ENCODE measurements at regions not wholly inside any gene's neighbourhood (a gene's known extent, or its start where the extent isn't known, plus 50 kb on each side); places are given as distances from the start of the nearest gene placed in this dataset.
"Not testable (repeated sequence)": the region's sequence is repeated elsewhere in the genome, so short reads cannot be mapped to it uniquely, and the experiment has no call there.

DNA sequence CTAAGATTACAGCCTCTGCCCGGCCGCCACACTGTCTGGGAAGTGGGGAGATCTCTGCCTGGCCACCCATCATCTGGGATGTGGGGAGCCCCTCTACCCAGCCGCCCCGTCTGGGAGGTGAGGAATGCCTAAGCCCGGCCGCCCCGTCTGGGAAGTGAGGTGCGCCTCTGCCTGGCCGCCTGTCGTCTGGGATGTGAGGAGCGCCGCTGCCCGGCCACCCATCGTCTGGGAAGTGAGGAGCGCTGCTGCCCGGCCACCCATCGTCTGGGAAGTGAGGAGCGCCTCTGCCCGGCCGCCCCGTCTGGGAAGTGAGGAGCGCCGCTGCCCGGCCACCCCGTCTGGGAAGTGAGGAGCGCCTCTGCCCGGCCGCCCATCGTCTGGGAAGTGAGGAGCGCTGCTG, 135.9 kb upstream of the PROKR2 start:
- DNase-seq, result not testable (repeated sequence)

DNA sequence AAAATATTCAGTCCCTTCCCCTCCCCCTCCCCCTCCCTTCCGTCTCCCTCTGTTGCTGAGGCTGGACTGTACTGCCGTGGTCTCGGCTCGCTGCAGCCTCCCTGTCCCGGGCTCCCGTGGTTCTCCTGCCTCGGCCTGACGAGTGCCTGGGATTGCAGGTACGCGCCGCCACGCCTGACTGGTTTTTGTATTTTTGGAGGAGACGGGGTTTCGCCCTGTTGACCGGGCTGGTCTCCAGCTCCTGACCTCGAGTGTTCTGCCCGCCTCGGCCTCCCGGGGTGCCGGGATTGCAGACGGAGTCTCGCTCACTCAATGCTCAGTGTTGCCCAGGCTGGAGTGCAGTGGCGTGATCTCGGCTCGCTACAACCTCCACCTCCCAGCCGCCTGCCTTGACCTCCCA, 135.5 kb upstream of the PROKR2 start:
- DNase-seq, result not testable (repeated sequence)

GRCh38 chr20:5451643-5452210, 135.0 kb upstream of the PROKR2 start:
- DNase-seq, result no peak

GRCh38 chr20:5448449-5449118, 131.8 kb upstream of the PROKR2 start:
- DNase-seq, result peak; percentile 21

- DNase-seq, result no peak
Measured at GRCh38 chr20:5447188-5447587, 130.4 kb upstream of the PROKR2 start.

GRCh38 chr20:5445611-5446010, 128.9 kb upstream of the PROKR2 start:
- DNase-seq, result no peak

DNA sequence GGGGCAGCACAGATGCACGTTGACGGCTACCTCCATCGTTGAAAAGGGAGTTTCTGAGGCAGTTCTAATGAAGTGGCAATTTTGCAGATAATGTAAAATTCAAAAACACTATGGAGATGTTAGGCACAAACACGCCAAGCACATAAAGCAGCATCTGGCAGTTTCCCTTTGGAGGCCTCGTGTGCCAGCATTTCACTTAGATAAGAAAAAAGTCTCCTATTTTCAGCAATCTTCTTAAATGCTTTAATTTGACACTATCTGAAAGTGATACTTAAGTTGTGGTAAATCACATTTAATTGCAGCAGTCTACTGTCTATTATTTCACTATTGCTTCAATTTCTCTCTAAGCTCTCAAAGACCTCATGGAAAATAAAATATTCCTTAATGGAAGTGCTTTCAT, 125.3 kb upstream of the PROKR2 start:
- no peak for DNase-seq

GRCh38 chr20:5434116-5434515, 117.4 kb upstream of the PROKR2 start:
- no peak for DNase-seq

- DNase-seq, result no peak
Measured at GRCh38 chr20:5433352-5433751, 116.6 kb upstream of the PROKR2 start.

DNA sequence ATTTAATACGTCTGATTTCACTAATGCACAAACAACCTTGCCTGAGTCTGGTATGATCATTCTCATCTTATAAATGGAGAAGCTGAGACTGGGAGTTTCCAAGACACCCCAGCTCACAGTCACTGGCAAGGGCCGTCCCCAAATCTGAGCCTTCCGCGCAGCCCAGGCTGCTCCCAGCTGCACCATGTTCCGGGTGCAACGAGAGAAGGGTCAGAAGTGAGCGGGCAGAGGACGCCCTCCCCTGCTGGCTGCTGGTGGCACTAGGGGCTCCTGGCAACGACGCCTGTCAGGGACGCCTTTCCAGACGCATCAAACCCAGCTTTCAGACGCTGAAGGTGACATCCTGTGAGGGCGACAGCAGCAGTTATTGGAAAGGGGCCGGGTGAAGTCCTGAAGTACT, 115.3 kb upstream of the PROKR2 start:
- DNase-seq, result no peak

GRCh38 chr20:5430670-5431069, 113.9 kb upstream of the PROKR2 start:
- no peak for DNase-seq

- DNase-seq, result no peak
Measured at GRCh38 chr20:5426026-5426425, 109.3 kb upstream of the PROKR2 start.

DNA sequence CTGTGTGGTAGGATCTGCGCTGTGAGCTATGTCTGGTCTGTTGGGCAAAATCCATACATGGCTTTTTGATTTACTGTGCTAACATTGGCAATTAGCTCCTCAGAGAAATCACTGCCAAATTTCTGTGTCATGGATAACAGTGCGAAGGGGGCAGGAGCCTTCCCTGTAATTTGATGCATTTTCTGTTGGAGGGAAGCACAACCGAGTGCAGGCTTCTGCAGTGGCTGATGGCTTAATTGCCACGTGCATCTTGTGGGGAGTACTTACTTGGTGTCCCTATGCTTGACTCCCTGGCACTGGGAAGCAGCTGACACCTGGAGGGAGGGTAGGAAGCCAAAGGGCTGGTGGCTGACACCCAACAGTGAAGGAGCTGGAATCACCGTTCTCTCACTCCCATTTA, 99.3 kb upstream of the PROKR2 start:
- DNase-seq, result no peak

DNA sequence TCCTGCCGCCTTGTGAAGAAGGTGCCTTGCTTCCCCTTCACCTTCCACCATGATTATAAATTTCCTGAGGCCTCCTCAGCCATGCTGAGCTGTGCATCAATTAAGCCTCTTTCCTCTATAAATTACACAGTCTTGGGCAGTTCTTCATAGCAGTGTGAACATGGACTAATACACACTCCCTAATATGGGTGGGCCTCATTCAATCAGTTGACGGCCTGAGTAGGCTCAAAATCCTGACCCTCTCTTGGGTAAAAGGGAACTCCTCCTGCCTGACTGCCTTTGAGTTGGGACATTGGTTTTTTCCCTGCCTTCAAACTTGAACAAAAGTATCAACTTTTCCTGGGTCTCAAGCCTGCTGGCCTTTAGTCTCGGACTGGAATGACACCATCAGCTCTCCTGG, 96.6 kb upstream of the PROKR2 start:
- no peak for DNase-seq

DNA sequence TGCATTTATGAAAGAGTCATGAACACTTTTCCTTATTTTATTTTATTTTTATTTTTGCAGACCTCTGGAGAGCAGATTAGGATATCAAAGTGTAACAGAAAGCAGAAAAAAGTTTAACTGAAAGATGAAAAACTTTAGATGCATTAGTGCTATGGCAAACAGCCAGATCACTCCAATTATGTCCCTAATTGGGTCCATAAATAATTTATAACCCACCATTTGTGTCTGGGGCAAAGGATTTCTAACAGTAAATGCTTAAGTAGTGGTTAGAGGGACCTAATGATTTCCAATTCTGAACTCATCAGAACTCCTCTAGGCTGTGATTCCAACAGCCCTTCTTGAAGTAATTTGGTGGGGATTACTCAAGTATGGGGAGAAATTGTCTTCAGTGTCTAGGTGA, 93.7 kb upstream of the PROKR2 start:
- DNase-seq, result no peak

DNA sequence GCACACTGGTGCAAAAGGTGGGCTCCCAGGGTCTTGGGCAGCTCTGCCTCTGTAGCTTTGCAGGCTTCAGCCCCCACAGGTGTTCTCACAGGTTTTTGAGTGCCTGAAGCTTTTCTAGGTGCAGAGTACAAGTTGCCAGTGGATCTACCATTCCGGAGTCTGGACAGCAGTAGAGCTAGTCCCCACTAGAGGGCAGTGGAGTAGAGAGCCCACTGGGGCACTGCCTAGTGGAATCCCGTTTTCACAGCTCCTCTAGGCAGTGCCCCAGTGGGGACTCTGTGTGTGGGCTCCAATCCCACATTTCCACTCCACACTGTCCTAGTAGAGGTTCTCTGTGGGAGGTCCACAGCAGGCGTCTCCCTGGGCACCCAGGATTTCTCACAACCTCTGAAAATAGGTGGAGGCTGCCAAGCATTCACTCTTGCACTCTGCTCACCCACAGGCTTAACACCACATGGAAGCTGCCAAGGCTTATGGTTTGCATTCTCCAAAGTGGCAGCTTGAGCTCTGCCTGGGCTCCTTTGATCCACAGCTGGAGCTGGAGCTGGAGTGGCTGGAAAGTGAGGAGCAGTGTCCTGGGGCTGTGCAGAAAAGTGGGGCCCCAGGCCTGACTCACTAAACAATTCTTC, 86.3 kb upstream of the PROKR2 start:
- DNase-seq, result no peak

- DNase-seq, result no peak
Measured at GRCh38 chr20:5401277-5401875, 84.6 kb upstream of the PROKR2 start.

DNA sequence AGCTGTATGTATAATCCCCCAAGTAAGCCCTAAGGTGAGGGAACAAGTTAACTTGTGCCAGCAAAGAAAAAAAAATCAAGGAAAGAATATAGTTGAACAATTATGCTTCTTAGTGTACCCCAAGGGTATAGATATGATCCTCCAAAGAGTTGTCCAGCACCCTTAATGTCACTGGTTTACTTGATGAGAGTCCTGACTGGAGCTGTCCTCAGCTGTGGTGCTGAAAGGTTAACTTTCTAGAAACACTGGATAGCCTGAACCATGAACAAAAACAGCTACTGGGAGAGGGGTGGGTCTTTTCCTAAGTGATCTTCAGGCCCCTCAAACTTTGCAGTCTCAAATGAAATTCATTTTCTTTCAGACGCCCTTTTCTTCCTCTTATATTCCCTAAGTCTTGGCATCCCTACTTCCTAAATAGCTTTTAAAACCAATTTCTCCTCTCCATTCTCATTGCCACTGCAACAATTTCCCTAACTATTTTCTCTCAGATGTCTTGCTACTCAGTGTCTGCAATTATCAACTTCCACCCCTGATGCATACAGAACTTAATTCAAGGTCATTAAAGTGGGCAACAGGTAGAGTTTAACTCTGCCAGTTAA, 83.5 kb upstream of the PROKR2 start:
- no peak for DNase-seq

DNA sequence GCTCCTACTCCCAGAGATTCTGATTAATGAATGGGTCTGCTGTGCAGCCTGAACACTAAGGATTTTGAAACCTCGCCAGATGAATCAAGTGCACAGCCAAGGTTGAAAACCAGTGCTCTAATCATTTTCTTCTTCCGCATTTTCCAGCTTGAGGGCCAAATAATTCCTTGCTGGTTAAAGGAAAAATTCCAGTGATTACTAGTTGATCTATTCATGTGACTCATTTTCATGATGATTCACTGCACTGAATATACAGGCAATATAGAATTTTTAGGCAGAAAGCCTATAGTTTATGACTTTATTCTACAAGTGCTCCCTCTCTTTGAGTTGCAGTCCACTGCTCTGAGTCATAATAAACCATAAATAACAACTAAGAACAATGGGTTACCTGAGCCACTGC, 80.6 kb upstream of the PROKR2 start:
- DNase-seq, result no peak

DNA sequence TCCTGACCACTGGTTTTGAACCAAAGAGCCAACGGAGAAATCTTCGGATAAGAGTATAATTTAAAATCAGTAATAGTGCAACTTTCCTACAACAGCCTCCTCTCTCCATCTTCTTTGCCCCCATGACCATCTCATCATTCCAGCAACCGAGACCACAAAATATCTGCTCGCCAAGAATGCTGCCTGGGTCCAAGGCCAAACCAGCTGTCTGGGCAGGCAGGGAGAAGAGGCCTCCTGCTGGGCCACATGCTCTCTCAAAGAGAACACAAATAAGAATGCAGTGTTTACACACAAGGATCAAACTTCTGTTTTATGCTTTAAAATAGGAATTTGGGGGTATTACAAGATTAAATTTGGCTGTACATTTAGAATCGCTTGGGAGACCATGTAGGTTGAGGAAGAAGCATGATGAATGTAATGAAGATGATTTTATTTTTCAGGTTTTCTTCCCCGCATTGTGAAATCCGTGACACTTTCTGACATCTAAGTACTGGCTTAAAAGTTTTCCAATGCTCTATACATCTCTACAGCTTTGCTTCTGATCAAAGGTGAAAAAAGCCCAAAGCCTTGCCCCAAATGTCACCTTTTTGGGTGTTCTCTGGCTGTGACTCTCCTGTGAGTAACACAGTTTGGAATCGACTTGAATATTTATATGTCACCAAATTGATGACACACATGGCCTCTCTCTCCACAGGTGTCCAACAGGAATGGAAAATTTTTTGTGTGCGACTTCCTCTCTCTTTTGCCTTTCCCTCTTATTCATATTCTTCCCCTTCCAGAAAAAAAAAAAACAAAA, 79.4 kb upstream of the PROKR2 start:
- no peak for DNase-seq

DNA sequence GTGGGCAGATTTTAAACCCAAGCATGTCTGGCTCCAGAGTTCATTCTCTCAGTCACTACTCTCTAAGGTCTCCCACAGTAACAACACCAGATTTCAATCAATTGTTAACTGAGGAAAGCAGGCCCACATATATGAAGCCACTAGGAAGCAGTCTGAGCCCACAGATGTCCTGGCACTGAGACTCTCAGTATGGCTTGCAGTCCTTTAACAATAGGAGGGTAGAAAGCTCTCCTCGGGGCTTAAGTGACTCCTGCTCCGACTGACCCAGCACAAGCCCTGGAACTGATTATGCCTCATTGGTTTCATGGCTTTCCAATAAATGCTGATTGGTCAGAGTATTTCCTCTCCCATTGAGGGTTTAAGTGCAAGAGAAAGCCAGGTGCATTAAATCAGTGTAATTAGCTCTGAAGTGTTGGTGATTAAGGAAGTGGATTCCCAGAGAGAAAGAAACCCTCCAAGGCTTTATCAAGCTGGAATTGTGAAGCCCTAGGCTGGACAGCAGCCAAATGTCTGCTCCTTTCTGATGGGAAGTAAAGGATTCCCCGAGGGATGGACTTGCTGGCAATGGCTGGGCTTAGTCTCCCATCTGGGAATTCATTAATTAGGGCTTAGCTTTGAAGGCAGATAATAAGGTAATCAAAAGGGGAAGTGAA, 76.6 kb upstream of the PROKR2 start:
- DNase-seq, result no peak

DNA sequence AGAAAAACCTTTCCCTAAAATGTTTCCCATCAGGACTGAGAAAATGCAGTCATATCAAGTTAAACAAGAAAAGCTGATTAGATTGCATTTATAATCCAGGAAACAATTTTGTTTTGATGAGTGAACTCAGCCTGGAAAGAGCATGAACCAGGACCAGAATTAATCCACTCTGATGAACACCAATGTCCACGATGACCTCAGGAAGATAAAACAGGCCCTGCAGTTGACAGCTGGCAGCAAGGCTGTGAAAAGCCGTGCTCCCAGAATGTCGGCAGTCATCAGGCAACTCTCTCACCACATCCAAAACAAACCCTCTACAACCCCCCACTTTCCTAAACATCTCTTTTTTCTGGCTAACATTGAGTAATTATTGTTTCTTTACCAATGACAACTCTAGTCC, 74.0 kb upstream of the PROKR2 start:
- no peak for DNase-seq
